Activated CD4-positive, CD25-positive, alpha-beta regulatory T cell treated with anti-CD3 and anti-CD28 coated beads, Interleukin-2, amount 50 U/mL, for 24 hours (primary cell): ENCODE measurements at regions not wholly inside any gene's neighbourhood (a gene's known extent, or its start where the extent isn't known, plus 50 kb on each side); places are given as distances from the start of the nearest gene placed in this dataset.
"Not testable (repeated sequence)": the region's sequence is repeated elsewhere in the genome, so short reads cannot be mapped to it uniquely, and the experiment has no call there.

Source experiments
- ATAC-seq, 2 donors: fragments of 150-1000 bp; cut with Tn5 transposase; one replicate each; pipeline ENCODE4 v1.10.0; 2021; ENCODE audit warnings: mild to moderate bottlenecking in 1 of 2, moderate library complexity in 1 of 2

- ATAC-seq: no peak
Measured at GRCh38 chrY:7723127-7723526, 811.6 kb upstream of the AMELY start.

DNA sequence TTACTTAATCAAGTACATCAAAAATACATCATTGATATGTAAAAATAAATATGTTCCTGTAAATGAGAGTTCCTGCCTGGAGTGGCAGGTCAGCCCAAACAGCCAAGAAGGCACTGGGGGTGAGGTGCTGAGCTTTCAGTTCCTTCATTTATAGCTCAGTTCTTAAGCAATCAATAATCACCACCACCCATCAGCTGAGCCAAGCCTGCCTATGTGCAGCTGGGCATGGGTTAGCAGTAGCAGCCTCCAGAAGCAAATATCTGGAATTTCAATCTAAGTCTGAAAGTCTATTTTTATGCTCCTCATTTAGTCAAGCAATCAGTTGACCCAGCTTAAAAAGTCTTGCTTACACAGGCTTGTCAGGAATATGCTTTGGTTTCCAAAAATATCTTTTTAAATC is 811.0 kb upstream of the AMELY start:
- no peak for ATAC-seq

DNA sequence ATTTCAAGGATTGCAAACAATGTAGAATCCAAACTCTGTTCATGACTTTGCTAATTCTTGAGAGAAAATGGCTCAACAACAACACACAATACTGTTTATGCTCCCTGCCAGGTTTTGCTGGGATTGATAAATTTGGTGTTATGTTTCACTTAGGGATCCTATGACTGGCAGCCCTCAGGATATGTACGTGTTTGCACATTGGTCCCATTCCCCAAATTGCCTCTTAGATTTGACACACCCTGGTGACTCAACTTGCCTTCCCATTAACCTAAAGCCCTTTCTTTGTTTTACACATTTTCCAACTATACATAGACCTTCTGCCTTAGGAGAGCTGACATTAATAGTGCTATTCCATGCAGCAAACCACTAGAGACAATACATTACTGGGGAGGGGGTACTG is 809.4 kb upstream of the AMELY start:
- no peak for ATAC-seq

DNA sequence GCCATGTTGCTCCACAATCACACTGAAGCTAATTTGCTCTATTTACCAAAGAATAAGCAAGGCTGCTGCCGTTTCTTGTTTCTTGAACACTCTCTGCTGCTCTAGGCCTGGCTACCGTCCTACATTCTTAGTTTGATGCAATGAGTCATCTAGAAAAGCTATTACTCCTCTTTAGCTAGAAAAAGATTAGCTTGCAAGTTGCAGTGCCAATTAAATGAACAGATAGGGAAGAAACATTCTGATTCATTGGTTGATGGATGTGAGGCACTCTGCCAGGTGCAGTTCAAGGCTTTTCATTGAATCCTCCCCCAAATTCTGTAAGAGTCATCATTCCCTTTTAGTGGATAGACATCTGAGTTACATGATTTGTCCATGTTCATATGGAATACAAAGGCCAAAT is 807.7 kb upstream of the AMELY start:
- no peak for ATAC-seq

GRCh38 chrY:7718626-7719025 is 807.1 kb upstream of the AMELY start:
- ATAC-seq: no peak

DNA sequence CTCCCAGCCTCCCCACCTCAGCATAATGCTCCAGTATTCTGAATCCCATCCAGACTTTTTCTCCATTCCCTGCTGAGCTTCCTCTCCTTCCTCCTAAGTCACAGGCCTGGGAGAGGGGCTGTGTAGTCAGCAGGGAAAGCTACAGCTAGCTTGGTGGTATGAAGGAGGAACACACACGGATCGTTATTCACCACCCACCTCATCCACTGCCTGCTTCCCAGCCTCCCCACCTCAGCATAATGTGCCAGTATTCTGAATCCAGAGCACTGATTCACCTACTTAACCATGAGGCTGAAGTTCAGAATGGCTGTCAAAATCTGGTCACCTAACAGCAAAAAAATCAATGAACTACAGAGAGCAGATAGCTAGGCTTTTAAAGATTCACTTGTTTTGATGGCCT is 806.6 kb upstream of the AMELY start:
- no peak for ATAC-seq

DNA sequence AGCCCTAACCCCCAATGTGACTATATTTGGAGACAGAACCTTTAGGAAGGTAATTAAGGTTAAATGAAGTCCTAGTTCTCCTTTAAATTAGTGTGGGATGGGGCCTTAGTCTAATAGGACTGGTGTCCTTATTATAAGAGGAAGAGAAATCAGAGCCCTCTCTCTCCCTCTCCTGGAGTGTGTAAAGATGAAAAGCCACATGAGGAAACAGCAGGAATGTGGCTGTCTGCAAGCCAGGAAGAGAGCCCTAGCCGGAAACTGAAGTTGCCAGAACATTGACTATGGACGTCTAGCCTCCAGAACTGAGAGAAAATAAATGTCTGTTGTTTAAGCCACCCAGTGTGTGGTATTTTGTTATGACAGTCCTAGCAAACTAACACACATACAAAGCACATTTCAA is 802.9 kb upstream of the AMELY start:
- ATAC-seq: no peak

GRCh38 chrY:7713738-7714137 is 802.2 kb upstream of the AMELY start:
- ATAC-seq: not testable (repeated sequence)

DNA sequence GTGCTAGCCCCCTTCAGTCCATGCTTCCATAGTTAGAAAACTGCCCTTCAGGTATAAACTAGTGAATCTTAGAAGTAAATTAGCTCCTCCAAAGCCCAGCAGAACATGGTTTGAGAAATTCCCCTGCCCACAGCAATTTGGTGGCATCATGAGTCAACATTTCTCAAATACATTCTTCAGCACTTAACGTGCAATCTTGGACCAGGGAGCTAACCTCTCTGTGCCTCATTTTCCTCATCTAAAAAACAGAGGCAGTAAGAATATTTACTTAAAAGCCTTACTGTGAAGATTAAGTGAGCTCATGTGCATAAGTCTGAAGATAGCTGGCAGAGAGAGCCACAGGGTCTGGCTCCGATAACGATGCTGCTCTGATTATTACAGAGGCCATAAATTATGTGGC is 800.7 kb upstream of the AMELY start:
- no peak for ATAC-seq

GRCh38 chrY:7703578-7704140 is 792.1 kb upstream of the AMELY start:
- no peak for ATAC-seq

DNA sequence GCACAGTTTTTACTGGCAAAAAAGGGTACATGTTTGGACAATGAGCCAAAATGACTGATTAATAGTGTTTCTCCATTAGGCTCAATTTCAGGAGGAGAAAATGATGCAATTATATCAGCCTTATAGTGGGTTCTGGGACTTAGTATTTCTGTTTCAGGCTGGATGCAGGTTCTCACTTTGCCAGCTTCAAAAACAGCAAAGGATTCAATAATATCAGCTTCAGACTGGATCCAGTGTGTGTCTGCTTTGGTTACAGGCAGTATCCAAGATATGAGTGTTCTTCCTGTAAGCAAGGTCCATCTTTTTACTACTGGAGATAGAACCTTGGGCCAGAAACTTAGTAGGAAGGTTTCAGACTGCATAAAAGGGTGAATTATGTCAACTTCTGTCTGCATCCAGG is 790.9 kb upstream of the AMELY start:
- ATAC-seq: no peak

- no peak for ATAC-seq
Measured at GRCh38 chrY:7701676-7702075, 790.1 kb upstream of the AMELY start.

DNA sequence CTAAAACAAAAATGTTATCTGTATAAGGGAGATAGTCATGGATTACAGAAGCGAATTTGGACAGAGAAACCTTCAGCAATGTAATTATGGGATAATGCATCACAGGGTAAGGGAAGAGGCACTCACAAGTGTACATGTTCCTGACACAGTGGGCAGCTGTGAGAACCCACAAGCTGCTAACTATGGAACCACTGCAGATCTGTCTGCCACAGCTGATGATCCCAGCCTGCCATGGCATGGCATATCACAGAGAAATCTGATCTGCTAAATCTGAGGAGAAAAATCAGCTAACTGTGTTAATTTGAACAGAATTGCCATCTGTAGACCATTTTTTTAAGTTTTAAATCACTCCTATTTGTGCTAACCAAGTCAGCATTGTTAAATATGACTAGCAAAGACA is 786.0 kb upstream of the AMELY start:
- ATAC-seq: no peak

DNA sequence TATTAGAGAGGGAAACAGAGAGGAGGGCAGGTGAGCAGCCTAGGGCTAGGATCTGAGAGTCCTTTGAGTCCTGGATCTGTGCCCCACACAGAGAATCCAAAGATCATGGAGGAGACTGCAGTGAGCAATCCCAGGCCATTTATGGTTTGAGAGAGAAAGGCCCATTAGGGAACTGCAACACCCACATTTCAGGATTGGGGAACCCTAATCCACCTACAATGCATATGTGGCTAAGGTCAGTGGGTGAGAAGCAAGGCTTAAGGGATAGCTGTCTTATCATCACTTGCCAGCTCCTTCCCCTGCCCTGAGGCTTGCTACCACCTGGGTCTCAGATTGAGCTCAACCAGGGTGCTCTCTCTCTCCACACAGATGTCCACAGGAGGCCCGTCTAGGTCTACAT is 781.1 kb upstream of the AMELY start:
- no peak for ATAC-seq

DNA sequence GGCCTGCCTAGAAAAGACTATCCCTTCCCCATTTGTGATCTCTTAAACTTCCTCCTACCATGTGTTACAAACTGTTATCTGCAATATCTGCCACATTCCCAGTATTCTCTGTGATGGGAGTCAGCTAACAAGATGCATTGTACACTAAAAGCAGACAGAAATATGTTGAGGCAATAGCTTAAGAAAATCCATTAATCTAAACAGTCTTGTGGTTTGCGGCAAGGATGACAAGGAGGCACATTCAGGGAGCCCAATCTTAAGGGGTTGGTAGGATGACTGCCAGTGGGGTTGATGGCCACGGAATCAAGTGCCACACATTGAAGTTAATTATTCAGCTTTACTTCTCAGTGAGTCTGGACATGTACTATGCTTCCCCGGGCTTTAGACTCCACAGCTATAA is 775.5 kb upstream of the AMELY start:
- no peak for ATAC-seq

GRCh38 chrY:7684546-7684945 is 773.0 kb upstream of the AMELY start:
- no peak for ATAC-seq

- no peak for ATAC-seq
Measured at GRCh38 chrY:7682386-7682785, 770.8 kb upstream of the AMELY start.

DNA sequence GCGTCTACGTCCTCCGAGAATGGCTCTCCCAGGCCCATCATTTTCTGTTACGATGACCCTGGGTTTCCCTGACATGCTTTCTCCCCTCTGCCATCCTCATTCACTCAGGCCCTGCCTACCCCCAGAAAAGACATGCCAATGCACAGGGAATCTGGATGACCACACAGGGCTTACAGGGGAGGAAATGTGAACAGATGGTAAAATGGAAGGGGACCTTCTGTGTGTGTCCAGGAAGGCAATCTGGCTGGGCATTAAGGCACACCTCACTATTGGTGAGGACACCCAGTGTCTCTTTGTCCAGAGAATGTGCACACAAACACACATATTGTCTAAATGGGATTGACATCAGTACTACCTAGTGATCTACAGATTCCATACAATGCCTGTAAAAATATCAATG is 769.9 kb upstream of the AMELY start:
- no peak for ATAC-seq

GRCh38 chrY:7674465-7674864 is 762.9 kb upstream of the AMELY start:
- ATAC-seq: no peak

DNA sequence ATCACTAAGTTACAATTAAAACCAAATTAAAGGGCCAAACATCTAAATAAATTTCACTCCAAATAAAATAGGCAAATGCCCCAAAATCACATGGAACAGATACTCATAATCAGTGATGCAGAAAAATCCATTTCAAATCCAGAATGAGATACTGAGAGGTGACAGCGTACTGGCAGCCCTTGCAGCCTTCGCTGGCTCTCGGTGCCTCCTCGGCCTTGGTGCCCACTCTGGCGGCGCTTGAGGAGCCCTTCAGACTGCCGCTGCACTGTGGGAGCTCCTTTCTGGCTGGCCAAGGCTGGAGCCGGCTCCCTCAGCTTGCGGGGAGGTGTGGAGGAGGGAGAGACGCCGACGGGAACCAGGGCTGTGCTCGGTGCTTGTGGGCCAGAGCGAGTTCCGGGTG is 761.2 kb upstream of the AMELY start:
- no peak for ATAC-seq

GRCh38 chrY:7663261-7663660 is 751.7 kb upstream of the AMELY start:
- ATAC-seq: no peak

DNA sequence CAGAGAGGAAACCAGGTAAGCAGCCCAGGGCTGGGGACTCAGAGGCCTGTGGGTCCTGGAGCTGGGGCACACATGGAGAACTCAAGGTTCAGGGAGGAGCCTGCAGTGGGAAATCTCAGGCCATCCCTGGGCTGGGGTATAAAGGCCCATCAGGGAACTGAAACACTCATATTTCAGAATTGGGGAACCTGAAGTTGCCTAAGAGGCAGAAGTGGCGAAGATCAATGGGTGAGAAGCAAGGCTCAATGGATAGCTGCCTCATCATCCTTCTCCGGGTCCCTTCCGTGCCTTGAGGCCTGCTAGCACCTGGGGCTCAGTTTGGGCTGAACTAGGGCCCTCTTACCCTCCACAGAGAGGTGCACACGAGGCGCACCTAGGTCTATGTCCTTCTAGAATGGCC is 747.5 kb upstream of the AMELY start:
- no peak for ATAC-seq

DNA sequence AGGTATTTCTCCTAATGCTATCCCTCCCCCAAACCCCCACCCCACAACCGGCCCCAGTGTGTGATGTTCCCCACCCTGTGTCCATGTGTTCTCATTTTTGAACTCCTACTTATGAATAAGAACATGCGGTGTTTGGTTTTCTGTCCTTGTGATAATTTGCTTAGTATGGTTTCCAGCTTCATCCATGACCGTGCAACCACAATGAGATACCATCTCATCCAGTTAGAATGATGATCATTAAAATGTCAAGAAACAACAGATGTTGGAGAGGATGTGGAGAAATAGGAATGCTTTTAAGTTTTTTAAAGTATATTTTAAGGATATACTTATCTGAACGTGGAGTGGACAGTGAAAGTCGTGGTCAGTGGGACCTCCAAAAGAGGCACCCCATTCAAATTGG is 745.0 kb upstream of the AMELY start:
- ATAC-seq: no peak

GRCh38 chrY:7654985-7655384 is 743.4 kb upstream of the AMELY start:
- no peak for ATAC-seq

GRCh38 chrY:7649866-7650265 is 738.3 kb upstream of the AMELY start:
- ATAC-seq: not testable (repeated sequence)
